Panc1 (cell line): ENCODE measurements at regions not wholly inside any gene's neighbourhood (a gene's known extent, or its start where the extent isn't known, plus 50 kb on each side); places are given as distances from the start of the nearest gene placed in this dataset.
"Not testable (repeated sequence)": the region's sequence is repeated elsewhere in the genome, so short reads cannot be mapped to it uniquely, and the experiment has no call there.

Experiments used
- ATAC-seq: fragments of 200-7000 bp; cut with Tn5 transposase; 2 replicates; pipeline ENCODE4 v1.9.1; 2020; ENCODE audit warnings: mild to moderate bottlenecking, moderate library complexity
- BruUV-seq: library from RNA; stranded (reverse); fragments of 400-500 nt; replicated peaks from 2 replicates; lab custom pipeline; 2021; lab: Mats Ljungman, UMichigan
- CTCF ChIA-PET: fragments of 300-600 bp; sonication (Branson Sonifier 250); formaldehyde crosslinking; loops from one replicate; lab custom pipeline; 2022; ENCODE audit warnings: antibody characterized with exemption; lab: Charles Lee
- POLR2A ChIA-PET: fragments of 300-600 bp; sonication (Branson Sonifier 250); formaldehyde crosslinking; loops from one replicate; lab custom pipeline; 2022; ENCODE audit warnings: antibody characterized with exemption; lab: Charles Lee
- DNase-seq: peaks from one replicate; pipeline ENCODE4 v3.0.0-alpha.2; 2010; ENCODE audit warnings: low read depth, low spot score
- H3K27ac ChIP-seq: 2 replicates; pipeline ENCODE4 v1.5.1; 2011; ENCODE audit warnings: mild to moderate bottlenecking, low read length, inconsistent platforms
- H3K27me3 ChIP-seq: fragments of 200-500 bp; sonication (Bioruptor generic); 2 replicates; pipeline ENCODE4 v1.6.0; 2014; ENCODE audit warnings: low read length, inconsistent platforms; ENCODE audit not compliant: control insufficient read depth, insufficient read depth
- H3K36me3 ChIP-seq: fragments of 200-500 bp; sonication (Bioruptor generic); 2 replicates; pipeline ENCODE4 v1.5.1; 2014; ENCODE audit warnings: inconsistent platforms, mild to moderate bottlenecking, low read length, moderate library complexity; ENCODE audit not compliant: control insufficient read depth, insufficient read depth
- H3K4me1 ChIP-seq: 2 replicates; pipeline ENCODE4 v1.5.1; 2011; ENCODE audit warnings: inconsistent platforms, mild to moderate bottlenecking, low read length, moderate library complexity; ENCODE audit not compliant: control insufficient read depth, insufficient read depth
- H3K4me3 ChIP-seq, 2 experiments: 2 replicates each; pipeline ENCODE4 v1.5.1; 2011 to 2012; ENCODE audit warnings: low read depth in 2 of 2, low read length in 2 of 2, mild to moderate bottlenecking in 2 of 2, inconsistent platforms in 1 of 2, moderate library complexity in 1 of 2
- H3K9me3 ChIP-seq: fragments of 200-500 bp; sonication (Bioruptor generic); 2 replicates; pipeline ENCODE4 v1.5.1; 2014; ENCODE audit warnings: low read depth, mild to moderate bottlenecking, inconsistent platforms, low read length, moderate library complexity; ENCODE audit not compliant: control insufficient read depth, insufficient read depth
- POLR2AphosphoS5 ChIP-seq: IDR thresholded peaks from 2 replicates; pipeline ENCODE4 v1.6.1; 2012; ENCODE audit warnings: mild to moderate bottlenecking, low read depth, low read length, moderate library complexity
- REST ChIP-seq, 2 experiments: IDR thresholded peaks; 2 replicates each; pipeline ENCODE4 v1.6.1; 2011 to 2012; ENCODE audit warnings: low read depth in 2 of 2, control low read depth in 1 of 2, low read length in 1 of 2, mild to moderate bottlenecking in 1 of 2, moderate library complexity in 1 of 2; ENCODE audit not compliant: insufficient read depth in 1 of 2
- SIN3A ChIP-seq: IDR thresholded peaks from 2 replicates; pipeline ENCODE4 v1.6.1; 2012; ENCODE audit warnings: low read depth, mild to moderate bottlenecking, low read length, moderate library complexity, borderline replicate concordance; ENCODE audit not compliant: insufficient read depth
- TCF7L2 ChIP-seq: IDR thresholded peaks from 2 replicates; pipeline ENCODE4 v1.6.1; 2011; ENCODE audit warnings: mild to moderate bottlenecking, low read depth, low read length, inconsistent platforms
- in situ Hi-C: cut with HindIII; loops from 2 replicates; pipeline ENCODE4 v1.10.0; 2016; ENCODE audit warnings: low sequenced_read_pairs, low pct_unique_long_range_greater_than_20kb
- intact Hi-C: fragments of 100-400 bp; cut with micrococcal nuclease; formaldehyde crosslinking; loops from one replicate; pipeline ENCODE4 v1.10.0; 2022; ENCODE audit not compliant: unreplicated experiment
- TF ChIP-seq, protein P1 (sequence below): fragments of 450-650 bp; IDR thresholded peaks from 2 replicates; pipeline ENCODE4 v1.5.1; 2017; ENCODE audit warnings: mild to moderate bottlenecking

DNA sequence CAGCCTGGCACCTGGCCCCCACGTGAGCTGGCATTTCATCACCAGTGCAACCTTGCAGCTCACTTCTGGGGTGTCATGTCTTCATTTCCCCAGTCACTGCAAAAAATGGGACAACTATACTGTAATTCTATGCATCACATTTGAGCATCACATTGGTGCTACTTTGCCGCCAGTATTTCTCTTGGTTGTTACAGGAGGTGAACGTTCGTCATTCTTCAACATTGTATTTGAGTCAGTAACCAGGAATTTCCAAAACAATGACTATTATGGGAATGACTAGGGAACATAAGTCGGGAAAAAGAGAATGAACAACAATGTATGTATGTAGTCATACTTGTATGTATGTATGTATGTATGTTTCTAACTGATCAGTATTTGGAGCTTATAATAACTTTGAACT is 1278.0 kb downstream of the EFNA5 start:
- POLR2A ChIA-PET = no interaction called here
- in situ Hi-C loops = no loop called here
- H3K4me1 ChIP-seq = no peaks in the 10 kb centered on the region

DNA sequence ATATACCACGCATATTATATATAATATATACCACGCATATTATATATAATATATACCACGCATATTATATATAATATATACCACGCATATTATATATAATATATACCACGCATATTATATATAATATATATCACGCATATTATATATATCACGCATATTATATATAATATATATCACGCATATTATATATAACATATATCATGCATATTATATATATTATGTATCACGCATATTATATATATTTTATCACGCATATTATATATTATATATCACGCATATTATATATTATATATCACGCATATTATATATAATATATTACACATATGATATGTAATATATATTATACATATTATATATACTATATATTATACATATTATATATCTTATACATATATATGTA is 1283.0 kb downstream of the EFNA5 start:
- DNase-seq, POLR2A ChIA-PET, H3K36me3 ChIP-seq, H3K9me3 ChIP-seq, H3K4me3 ChIP-seq, in situ Hi-C loops, H3K27me3 ChIP-seq, CTCF ChIA-PET, ATAC-seq, H3K4me1 ChIP-seq, BruUV-seq, intact Hi-C loops, H3K27ac ChIP-seq: not testable (repeated sequence)

More for the DNA sequence above, 1278.0 kb downstream of the EFNA5 start:
- no peak overlapping the region for H3K4me3 ChIP-seq
- no peaks in the 10 kb centered on the region for H3K27me3 ChIP-seq
- BruUV-seq = no TSS peak
- no peak overlapping the region for H3K27ac ChIP-seq
- no peaks in the 10 kb centered on the region for H3K9me3 ChIP-seq
- no peak for ATAC-seq
- no peak for DNase-seq
- intact Hi-C loops = no loop called here
- CTCF ChIA-PET = no interaction called here
- no peaks in the 10 kb centered on the region for H3K36me3 ChIP-seq
- TF ChIP-seq REST (IDR thresholded peaks at IDR 0.05; ENCODE audit: insufficient read depth in 1 of 2, low read depth in 2 of 2, low read length in 1 of 2) = no peak
- TF ChIP-seq, protein P1, sequence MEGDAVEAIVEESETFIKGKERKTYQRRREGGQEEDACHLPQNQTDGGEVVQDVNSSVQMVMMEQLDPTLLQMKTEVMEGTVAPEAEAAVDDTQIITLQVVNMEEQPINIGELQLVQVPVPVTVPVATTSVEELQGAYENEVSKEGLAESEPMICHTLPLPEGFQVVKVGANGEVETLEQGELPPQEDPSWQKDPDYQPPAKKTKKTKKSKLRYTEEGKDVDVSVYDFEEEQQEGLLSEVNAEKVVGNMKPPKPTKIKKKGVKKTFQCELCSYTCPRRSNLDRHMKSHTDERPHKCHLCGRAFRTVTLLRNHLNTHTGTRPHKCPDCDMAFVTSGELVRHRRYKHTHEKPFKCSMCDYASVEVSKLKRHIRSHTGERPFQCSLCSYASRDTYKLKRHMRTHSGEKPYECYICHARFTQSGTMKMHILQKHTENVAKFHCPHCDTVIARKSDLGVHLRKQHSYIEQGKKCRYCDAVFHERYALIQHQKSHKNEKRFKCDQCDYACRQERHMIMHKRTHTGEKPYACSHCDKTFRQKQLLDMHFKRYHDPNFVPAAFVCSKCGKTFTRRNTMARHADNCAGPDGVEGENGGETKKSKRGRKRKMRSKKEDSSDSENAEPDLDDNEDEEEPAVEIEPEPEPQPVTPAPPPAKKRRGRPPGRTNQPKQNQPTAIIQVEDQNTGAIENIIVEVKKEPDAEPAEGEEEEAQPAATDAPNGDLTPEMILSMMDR = no peak
- no peak for TF ChIP-seq POLR2AphosphoS5
- no peak for TF ChIP-seq TCF7L2
- no peak for TF ChIP-seq SIN3A

- Histone ChIP-seq H3K4me1 (no peaks in the 10 kb centered on the region), H3K27ac (no peak overlapping the region), H3K4me3 (no peak overlapping the region), H3K36me3 (no peaks in the 10 kb centered on the region), H3K27me3 (no peaks in the 10 kb centered on the region), H3K9me3 (no peaks in the 10 kb centered on the region)
- ChIA-PET CTCF (no interaction called here), POLR2A (no interaction called here)
- in situ Hi-C loops (no loop called here), intact Hi-C loops (no loop called here)
- no TSS peak for BruUV-seq
- ATAC-seq = no peak
- TF ChIP-seq, protein P1 = no peak
- TF ChIP-seq POLR2AphosphoS5 (no peak), REST (IDR thresholded peaks at IDR 0.05; ENCODE audit: insufficient read depth in 1 of 2, low read depth in 2 of 2, low read length in 1 of 2) (no peak), SIN3A (no peak), TCF7L2 (no peak)
- DNase-seq = no peak
These were observed 1284.5 kb downstream of the EFNA5 start for GRCh38 chr5:106386287-106386686.
